HCT116 (cell line): ENCODE measurements at regions not wholly inside any gene's neighbourhood (a gene's known extent, or its start where the extent isn't known, plus 50 kb on each side); places are given as distances from the start of the nearest gene placed in this dataset.

Experiments used
- ATAC-seq: fragments of 200-7000 bp; cut with Tn5 transposase; 2 replicates; pipeline ENCODE4 v1.9.1; 2020; ENCODE audit warnings: mild to moderate bottlenecking, moderate library complexity
- BruUV-seq: library from RNA; stranded (reverse); fragments of 400-500 nt; replicated peaks from 2 replicates; lab custom pipeline; 2021; lab: Mats Ljungman, UMichigan
- CTCF ChIA-PET: fragments of 300-600 bp; sonication (Branson Sonifier 250); formaldehyde crosslinking; loops from one replicate; lab custom pipeline; 2021; ENCODE audit warnings: antibody characterized with exemption; lab: Charles Lee
- POLR2A ChIA-PET: fragments of 300-600, 350-600 bp; sonication (Branson Sonifier 250); formaldehyde crosslinking; loops from one replicate; lab custom pipeline; 2021; ENCODE audit warnings: antibody characterized with exemption; lab: Charles Lee
- RAD21 ChIA-PET, 2 experiments: fragments of 300-600 bp; sonication (Branson Sonifier 250); formaldehyde crosslinking; loops; one replicate each; lab custom pipeline; 2023; ENCODE audit warnings: low total read pairs in 2 of 2; ENCODE audit not compliant: uncharacterized antibody in 2 of 2, unreplicated experiment in 2 of 2, low non-redundant PET in 1 of 2; lab: Charles Lee
- DNase-seq: peaks from one replicate; pipeline ENCODE4 v3.0.0-alpha.2; 2010; ENCODE audit warnings: low read depth, low spot score
- H2AFZ ChIP-seq: fragments of 200-600 bp; shearing (Covaris generic), sonication (generic); 2 replicates; pipeline ENCODE4 v1.6.1; 2017; ENCODE audit warnings: low read depth, mixed run types, mixed read lengths, antibody characterized with exemption, low read length; ENCODE audit not compliant: poor library complexity, severe bottlenecking
- H3K27ac ChIP-seq: 2 replicates; pipeline ENCODE4 v1.5.1; 2012; ENCODE audit warnings: low read depth, low read length
- H3K27me3 ChIP-seq: fragments of 200-600 bp; sonication (generic); 2 replicates; pipeline ENCODE4 v1.6.1; 2016; ENCODE audit warnings: mixed run types, low read length, mixed read lengths; ENCODE audit not compliant: insufficient read depth
- H3K36me3 ChIP-seq, 2 experiments: fragments of 200-500 bp in 1 of 2; fragments of 200-600 bp in 1 of 2; sonication (Bioruptor generic) in 1 of 2; sonication (generic) in 1 of 2; 2 replicates each; pipeline versions ENCODE4 v1.5.1 to v1.6.1; 2014 to 2016; ENCODE audit warnings: low read length in 2 of 2, inconsistent platforms in 1 of 2, mixed read lengths in 1 of 2, mixed run types in 1 of 2; ENCODE audit not compliant: insufficient read depth in 2 of 2, control insufficient read depth in 1 of 2
- H3K4me1 ChIP-seq, 2 experiments: fragments of 200-600 bp in 1 of 2; sonication (generic) in 1 of 2; 2 replicates each; pipeline versions ENCODE4 v1.5.1 to v1.6.1; 2012 to 2017; ENCODE audit warnings: low read length in 2 of 2, inconsistent platforms in 1 of 2, mild to moderate bottlenecking in 1 of 2, mixed read lengths in 1 of 2, mixed run types in 1 of 2, moderate library complexity in 1 of 2; ENCODE audit not compliant: insufficient read depth in 2 of 2, control insufficient read depth in 1 of 2
- H3K4me2 ChIP-seq: fragments of 200-600 bp; sonication (generic); 2 replicates; pipeline ENCODE4 v1.6.1; 2017; ENCODE audit warnings: mixed run types, low read length, mixed read lengths
- H3K4me3 ChIP-seq, 2 experiments: fragments of 200-600 bp in 1 of 2; sonication (generic) in 1 of 2; replicated peaks in 1 of 2; 2 replicates each; pipeline ENCODE4 v1.5.1; 2011 to 2016; ENCODE audit warnings: low read length in 2 of 2, control low read depth in 1 of 2, low read depth in 1 of 2, mild to moderate bottlenecking in 1 of 2, mixed read lengths in 1 of 2, mixed run types in 1 of 2
- H3K79me2 ChIP-seq: fragments of 200-600 bp; sonication (generic); 2 replicates; pipeline ENCODE4 v1.6.1; 2017; ENCODE audit warnings: mild to moderate bottlenecking, mixed run types, low read length, moderate library complexity, mixed read lengths; ENCODE audit not compliant: insufficient read depth
- H3K9ac ChIP-seq: fragments of 200-600 bp; sonication (generic); 2 replicates; pipeline ENCODE4 v1.6.1; 2016; ENCODE audit warnings: low read length, mixed read lengths
- H3K9me2 ChIP-seq: fragments of 200-600 bp; sonication (generic), shearing (Covaris generic); 2 replicates; pipeline ENCODE4 v1.6.1; 2017; ENCODE audit warnings: mixed run types, mild to moderate bottlenecking, moderate library complexity; ENCODE audit not compliant: insufficient read depth
- H3K9me3 ChIP-seq, 2 experiments: fragments of 200-500 bp in 1 of 2; fragments of 200-600 bp in 1 of 2; sonication (Bioruptor generic) in 1 of 2; sonication (generic) in 1 of 2; 2 replicates each; pipeline ENCODE4 v1.6.1; 2014 to 2017; ENCODE audit warnings: low read length in 2 of 2, mixed read lengths in 2 of 2, inconsistent platforms in 1 of 2, low read depth in 1 of 2, mild to moderate bottlenecking in 1 of 2, mixed run types in 1 of 2, moderate library complexity in 1 of 2; ENCODE audit not compliant: control insufficient read depth in 1 of 2, insufficient read depth in 1 of 2
- H4K20me1 ChIP-seq: fragments of 200-600 bp; sonication (generic), shearing (Covaris generic); 2 replicates; pipeline ENCODE4 v1.6.1; 2017; ENCODE audit warnings: mixed run types, mild to moderate bottlenecking, moderate library complexity; ENCODE audit not compliant: insufficient read depth
- CBX3 ChIP-seq: IDR thresholded peaks from 2 replicates; pipeline ENCODE4 v1.6.1; 2012; ENCODE audit warnings: low read depth
- EGR1 ChIP-seq: IDR thresholded peaks from 2 replicates; pipeline ENCODE4 v1.6.1; 2012; ENCODE audit warnings: low read depth
- ELF1 ChIP-seq: IDR thresholded peaks from 2 replicates; pipeline ENCODE4 v1.6.1; 2012; ENCODE audit warnings: low read depth, borderline replicate concordance
- EZH2 ChIP-seq: fragments of 200-600 bp; sonication (generic); IDR thresholded peaks from 2 replicates; pipeline ENCODE4 v1.6.1; 2017; ENCODE audit warnings: antibody characterized with exemption, mixed run types
- EZH2phosphoT487 ChIP-seq: fragments of 200-600 bp; IDR thresholded peaks from 2 replicates; pipeline ENCODE4 v1.6.1; 2018; ENCODE audit warnings: antibody characterized with exemption, borderline replicate concordance
- FOSL1 ChIP-seq: IDR thresholded peaks from 2 replicates; pipeline ENCODE4 v1.6.1; 2012; ENCODE audit warnings: low read depth
- JUND ChIP-seq: IDR thresholded peaks from 2 replicates; pipeline ENCODE4 v1.6.1; 2012
- POLR2A ChIP-seq: IDR thresholded peaks from 2 replicates; pipeline ENCODE4 v1.7.0; 2011; ENCODE audit warnings: borderline replicate concordance; ENCODE audit not compliant: insufficient read depth, insufficient read length; ENCODE audit errors: extremely low read depth
- POLR2AphosphoS5 ChIP-seq: IDR thresholded peaks from 2 replicates; pipeline ENCODE4 v1.6.1; 2011; ENCODE audit warnings: mild to moderate bottlenecking, low read depth, low read length, moderate library complexity
- RAD21 ChIP-seq: IDR thresholded peaks from 2 replicates; pipeline ENCODE4 v1.6.1; 2012; ENCODE audit warnings: low read depth, mild to moderate bottlenecking
- REST ChIP-seq: IDR thresholded peaks from 2 replicates; pipeline ENCODE4 v1.6.1; 2012; ENCODE audit warnings: low read depth
- SIN3A ChIP-seq: IDR thresholded peaks from 2 replicates; pipeline ENCODE4 v1.6.1; 2012; ENCODE audit warnings: low read depth
- SP1 ChIP-seq: IDR thresholded peaks from 2 replicates; pipeline ENCODE4 v1.6.1; 2012; ENCODE audit warnings: low read depth
- TCF7L2 ChIP-seq: IDR thresholded peaks from 2 replicates; pipeline ENCODE4 v1.7.0; 2011; ENCODE audit warnings: borderline replicate concordance, inconsistent platforms; ENCODE audit not compliant: insufficient read depth, insufficient read length; ENCODE audit errors: extremely low read depth
- ZBTB33 ChIP-seq: IDR thresholded peaks from 2 replicates; pipeline ENCODE4 v1.6.1; 2011; ENCODE audit warnings: mild to moderate bottlenecking, low read length, moderate library complexity; ENCODE audit not compliant: insufficient replicate concordance; ENCODE audit errors: extremely low read depth
- ZFX ChIP-seq: fragments of 450-650 bp; IDR thresholded peaks from 2 replicates; pipeline ENCODE4 v1.6.1; 2017
- ZNF274 ChIP-seq: fragments of 200-500 bp; sonication (Bioruptor generic); IDR thresholded peaks from 2 replicates; pipeline ENCODE4 v1.6.1; 2014; ENCODE audit warnings: mild to moderate bottlenecking, low read depth, low read length, inconsistent platforms
- intact Hi-C: fragments of 100-400 bp; cut with micrococcal nuclease; formaldehyde crosslinking; loops from 2 replicates; pipeline ENCODE4 v1.10.0; 2022
- TF ChIP-seq, protein P1 (sequence below): IDR thresholded peaks from 2 replicates; pipeline ENCODE4 v1.6.1; 2012
- TF ChIP-seq, protein P2 (sequence below), 3 experiments: fragments of 200-600 bp in 1 of 3; sonication (generic) in 1 of 3; IDR thresholded peaks in 2 of 3; conservative IDR thresholded peaks in 1 of 3; 2 replicates each; pipeline ENCODE4 v1.5.1; 2012 to 2017; ENCODE audit warnings: low read depth in 2 of 3, low read length in 2 of 3, antibody characterized with exemption in 1 of 3, borderline replicate concordance in 1 of 3, control low read depth in 1 of 3, mild to moderate bottlenecking in 1 of 3, mixed read lengths in 1 of 3, mixed run types in 1 of 3, moderate library complexity in 1 of 3; ENCODE audit not compliant: insufficient read depth in 1 of 3

- Histone ChIP-seq H3K9me3 (no peaks in the 10 kb centered on the region), H3K9me2 (no peaks in the 10 kb centered on the region), H3K4me2 (peak overlapping the region; percentile 70), H2AFZ (peak overlapping the region; percentile 69), H3K79me2 (no peaks in the 10 kb centered on the region), H3K27me3 (no peaks in the 10 kb centered on the region), H4K20me1 (no peaks in the 10 kb centered on the region), H3K9ac (peak overlapping the region; percentile 16), H3K27ac (peak overlapping the region; percentile 76), H3K4me3 (peak overlapping the region in 1 of 2 experiments; percentile 29; a peak in 3 of 4 replicates), H3K36me3 (no peaks in the 10 kb centered on the region), H3K4me1 (peaks cover 33 to 52% of the 10 kb centered on the region in 2 experiments)
- ChIA-PET POLR2A (interaction anchor here (0.8 to 0.9 kb wide), 2 partner anchors 11 to 16 kb away, joined by 3 read pairs; no protein-coding TSS in a partner anchor), RAD21 (interaction anchor here (0.8 to 0.9 kb wide), 2 partner anchors 23 to 37 kb away, joined by 3 to 4 read pairs; no protein-coding TSS in a partner anchor), CTCF (interaction anchor here (0.9 to 4.2 kb wide), 5 partner anchors 19 to 467 kb away, joined by 3 to 21 read pairs (median 5); no protein-coding TSS in a partner anchor)
- intact Hi-C loops, result no loop called here
- ATAC-seq (peak; percentile 78), DNase-seq (peak; percentile 86)
- BruUV-seq, result no TSS peak
- TF ChIP-seq POLR2AphosphoS5 (peak; percentile 18; the same call in 1 of the 2 replicates), EZH2phosphoT487 (no peak), ZNF274 (no peak), RAD21 (0 out of 2 replicates have a peak, but pooled peaks have one; percentile 6), ZBTB33 (no peak), CBX3 (peak; percentile 68), EGR1 (peak; percentile 25; the same call in 1 of the 2 replicates), FOSL1 (peak; percentile 80), EZH2 (no peak), SIN3A (peak; percentile 59; the same call in 1 of the 2 replicates), TCF7L2 (peak; percentile 69), JUND (peak; percentile 87), REST (no peak), ELF1 (peak; percentile 39; the same call in 1 of the 2 replicates), ZFX (no peak), SP1 (peak; percentile 67), POLR2A (no peak)
- TF ChIP-seq, protein P1, sequence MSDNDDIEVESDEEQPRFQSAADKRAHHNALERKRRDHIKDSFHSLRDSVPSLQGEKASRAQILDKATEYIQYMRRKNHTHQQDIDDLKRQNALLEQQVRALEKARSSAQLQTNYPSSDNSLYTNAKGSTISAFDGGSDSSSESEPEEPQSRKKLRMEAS, result peak; percentile 88
- TF ChIP-seq, protein P2, sequence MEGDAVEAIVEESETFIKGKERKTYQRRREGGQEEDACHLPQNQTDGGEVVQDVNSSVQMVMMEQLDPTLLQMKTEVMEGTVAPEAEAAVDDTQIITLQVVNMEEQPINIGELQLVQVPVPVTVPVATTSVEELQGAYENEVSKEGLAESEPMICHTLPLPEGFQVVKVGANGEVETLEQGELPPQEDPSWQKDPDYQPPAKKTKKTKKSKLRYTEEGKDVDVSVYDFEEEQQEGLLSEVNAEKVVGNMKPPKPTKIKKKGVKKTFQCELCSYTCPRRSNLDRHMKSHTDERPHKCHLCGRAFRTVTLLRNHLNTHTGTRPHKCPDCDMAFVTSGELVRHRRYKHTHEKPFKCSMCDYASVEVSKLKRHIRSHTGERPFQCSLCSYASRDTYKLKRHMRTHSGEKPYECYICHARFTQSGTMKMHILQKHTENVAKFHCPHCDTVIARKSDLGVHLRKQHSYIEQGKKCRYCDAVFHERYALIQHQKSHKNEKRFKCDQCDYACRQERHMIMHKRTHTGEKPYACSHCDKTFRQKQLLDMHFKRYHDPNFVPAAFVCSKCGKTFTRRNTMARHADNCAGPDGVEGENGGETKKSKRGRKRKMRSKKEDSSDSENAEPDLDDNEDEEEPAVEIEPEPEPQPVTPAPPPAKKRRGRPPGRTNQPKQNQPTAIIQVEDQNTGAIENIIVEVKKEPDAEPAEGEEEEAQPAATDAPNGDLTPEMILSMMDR (IDR thresholded peaks at IDR 0.05 in 2 of 3, conservative IDR thresholded peaks at IDR 0.05 in 1 of 3; ENCODE audit: borderline replicate concordance in 1 of 3, insufficient read depth in 1 of 3, low read depth in 2 of 3, low read length in 2 of 3), result no peak
These were observed 154.2 kb upstream of the PRMT8 start for GRCh38 chr12:3336606-3337311.
